Pancreas (tissue), 10 donors: ENCODE measurements at regions not wholly inside any gene's neighbourhood (a gene's known extent, or its start where the extent isn't known, plus 50 kb on each side); places are given as distances from the start of the nearest gene placed in this dataset.
"Not testable (repeated sequence)": the region's sequence is repeated elsewhere in the genome, so short reads cannot be mapped to it uniquely, and the experiment has no call there.

ENCODE experiments used
- ATAC-seq, 4 donors: fragments of 200-7000 bp; cut with Tn5 transposase; one replicate each; pipeline versions ENCODE4 v1.8.0 to v1.9.1; 2020; ENCODE audit warnings: mild to moderate bottlenecking in 4 of 4, moderate library complexity in 4 of 4
- DNase-seq, 6 donors: peaks; one replicate each; pipeline ENCODE4 v3.0.0-alpha.2; 2020
- FAIRE-seq: peaks from 2 replicates; lab custom pipeline; 2012; peaks lifted over from hg19 to GRCh38; lab: Jason Lieb, UNC
- H3K27ac ChIP-seq, 4 donors: fragments of 200-600 bp; sonication (generic); 1 replicate in 3 of 4; 2 replicates in 1 of 4; pipeline versions ENCODE4 v1.5.0 to v1.8.0; 2020
- H3K27me3 ChIP-seq, 4 donors: fragments of 200-600 bp; one replicate each; pipeline ENCODE4 v1.8.0; 2021
- H3K36me3 ChIP-seq, 3 donors: fragments of 200-600 bp; sonication (generic) in 1 of 3; one replicate each; pipeline versions ENCODE4 v1.5.0 to v1.8.0; 2020 to 2021
- H3K4me1 ChIP-seq, 3 donors: fragments of 200-600 bp; one replicate each; pipeline ENCODE4 v1.8.0; 2021
- H3K4me3 ChIP-seq, 4 donors: fragments of 200-600 bp; sonication (generic) in 2 of 4; one replicate each; pipeline versions ENCODE4 v1.5.0 to v1.8.0; 2020 to 2021
- H3K9me3 ChIP-seq, 4 donors: fragments of 200-600 bp; one replicate each; pipeline ENCODE4 v1.8.0; 2021
- WGBS, 2 donors: extraction: QIAGEN DNeasy Blood & Tissue Kit; methylation state at CpG; one replicate each; pipeline ENCODE4 v1.1.7; 2013; 5-methylcytosine and 5-hydroxymethylcytosine counted together
- intact Hi-C, 3 donors: fragments of 100-400 bp; cut with DNase I; formaldehyde crosslinking; loops; one replicate each; pipeline versions ENCODE4 v1.11.1 to v1.14.2; 2022
- TF ChIP-seq, protein P1 (sequence below), 4 donors: fragments of 200-600 bp; sonication (generic) in 3 of 4; IDR thresholded peaks; one replicate each; pipeline versions ENCODE4 v1.5.0 to v1.8.0; 2021; ENCODE audit warnings: antibody characterized with exemption in 4 of 4
- donor health status: healthy with polysubstance abuse.
- donor health status: DM: no; HTN: no; CAD: no; lungs with moderate emphysema.
- donor health status: DM: no; HTN: no; CAD: no.
- donor health status: control.
- donor health status: control.
- donor health status: Bipolar disorder and iron deficiency.
- donor health status: DM: yes; HTN: yes; CAD: no.
- donor health status: DM: no; HTN: no; CAD: no.
- donor health status: DM: no; HTN: no; CAD: no.
- donor health status: DM: yes; HTN: yes; CAD: no.

DNA sequence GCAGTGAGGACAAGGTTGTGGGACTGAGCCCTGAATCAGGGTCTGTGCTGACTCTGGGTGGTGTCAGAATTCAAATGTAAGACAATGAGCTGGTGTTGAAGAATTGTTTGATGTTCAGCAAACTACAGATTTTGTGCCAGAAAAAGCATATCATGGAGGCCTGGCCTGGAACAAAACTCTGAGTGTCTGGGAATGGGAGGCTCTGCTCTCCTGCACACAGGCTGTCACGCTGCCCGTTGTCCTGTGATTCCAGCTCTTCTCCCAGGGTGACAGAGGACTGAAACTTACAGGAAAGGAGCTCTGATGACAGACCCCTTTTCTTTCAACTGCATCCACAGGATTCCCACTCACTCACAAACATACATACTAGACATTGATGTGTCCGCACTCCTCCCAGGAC lies 120.1 kb downstream of the ZNF486 start:
- FAIRE-seq = no peak
- WGBS, 2 donors = 85 to 86% methylated on average over 3 of the region's 3 CpGs
- intact Hi-C loops = no loop called here

DNA sequence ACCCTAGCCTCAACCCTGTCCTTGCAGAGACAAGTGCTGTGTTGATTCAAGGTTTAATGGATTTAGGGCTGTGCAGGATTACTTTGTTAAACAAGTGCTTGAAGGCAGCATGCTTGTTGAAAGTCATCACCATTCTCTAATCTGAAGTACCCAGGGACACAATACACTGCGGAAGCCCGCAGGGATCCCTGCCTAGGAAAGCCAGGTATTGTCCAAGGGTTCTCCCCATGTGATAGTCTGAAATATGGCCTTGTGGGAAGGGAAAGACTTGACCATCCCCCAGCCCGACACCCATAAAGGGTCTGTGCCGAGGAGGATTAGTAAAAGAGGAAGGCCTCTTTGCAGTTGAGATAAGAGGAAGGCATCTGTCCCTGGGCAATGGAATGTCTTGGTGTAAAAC lies 118.9 kb downstream of the ZNF486 start:
- intact Hi-C loops, H3K4me3 ChIP-seq, ATAC-seq, H3K27me3 ChIP-seq, DNase-seq, FAIRE-seq, H3K36me3 ChIP-seq, H3K9me3 ChIP-seq, H3K27ac ChIP-seq: not testable (repeated sequence)
- 81 to 88% methylated on average over 4 of the region's 4 CpGs for WGBS, 2 donors
- peaks cover 0 to 13% (median 7%) of the 10 kb centered on the region in 3 donors for H3K4me1 ChIP-seq

More for the DNA sequence above, 120.1 kb downstream of the ZNF486 start:
- DNase-seq (no peak), ATAC-seq (no peak)
- Histone ChIP-seq H3K27me3 (no peaks in the 10 kb centered on the region), H3K27ac (no peak overlapping the region), H3K4me1 (peaks cover 0 to 13% (median 7%) of the 10 kb centered on the region in 3 donors), H3K9me3 (no peaks in the 10 kb centered on the region), H3K36me3 (no peaks in the 10 kb centered on the region), H3K4me3 (no peak overlapping the region)
- TF ChIP-seq, protein P1, sequence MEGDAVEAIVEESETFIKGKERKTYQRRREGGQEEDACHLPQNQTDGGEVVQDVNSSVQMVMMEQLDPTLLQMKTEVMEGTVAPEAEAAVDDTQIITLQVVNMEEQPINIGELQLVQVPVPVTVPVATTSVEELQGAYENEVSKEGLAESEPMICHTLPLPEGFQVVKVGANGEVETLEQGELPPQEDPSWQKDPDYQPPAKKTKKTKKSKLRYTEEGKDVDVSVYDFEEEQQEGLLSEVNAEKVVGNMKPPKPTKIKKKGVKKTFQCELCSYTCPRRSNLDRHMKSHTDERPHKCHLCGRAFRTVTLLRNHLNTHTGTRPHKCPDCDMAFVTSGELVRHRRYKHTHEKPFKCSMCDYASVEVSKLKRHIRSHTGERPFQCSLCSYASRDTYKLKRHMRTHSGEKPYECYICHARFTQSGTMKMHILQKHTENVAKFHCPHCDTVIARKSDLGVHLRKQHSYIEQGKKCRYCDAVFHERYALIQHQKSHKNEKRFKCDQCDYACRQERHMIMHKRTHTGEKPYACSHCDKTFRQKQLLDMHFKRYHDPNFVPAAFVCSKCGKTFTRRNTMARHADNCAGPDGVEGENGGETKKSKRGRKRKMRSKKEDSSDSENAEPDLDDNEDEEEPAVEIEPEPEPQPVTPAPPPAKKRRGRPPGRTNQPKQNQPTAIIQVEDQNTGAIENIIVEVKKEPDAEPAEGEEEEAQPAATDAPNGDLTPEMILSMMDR (IDR thresholded peaks at IDR 0.05) = no peak

DNA sequence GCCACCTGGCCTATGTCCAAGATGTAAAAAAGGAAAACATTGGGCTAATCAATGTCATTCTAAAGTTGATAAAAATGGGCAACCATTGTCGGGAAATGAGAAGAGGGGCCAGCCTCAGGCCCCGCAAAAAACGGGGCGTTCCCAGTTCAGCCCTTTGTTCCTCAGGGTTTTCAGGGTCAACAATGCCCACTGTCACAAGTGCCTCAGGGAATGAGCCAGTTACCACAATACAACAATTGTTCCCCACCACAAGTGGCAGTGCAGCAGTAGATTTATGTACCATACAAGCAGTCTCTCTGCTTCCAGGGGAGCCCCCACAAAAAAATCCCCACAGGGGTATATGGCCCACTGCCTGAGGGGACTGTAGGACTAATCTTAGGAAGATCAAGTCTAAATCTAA lies 112.5 kb downstream of the ZNF486 start:
- Histone ChIP-seq H3K27me3 (no peaks in the 10 kb centered on the region), H3K4me1 (no peaks in the 10 kb centered on the region), H3K9me3 (no peaks in the 10 kb centered on the region), H3K36me3 (no peaks in the 10 kb centered on the region), H3K4me3 (no peak overlapping the region), H3K27ac (no peak overlapping the region)
- FAIRE-seq = no peak
- no peak for DNase-seq
- no peak for ATAC-seq
- WGBS, 2 donors = 60 to 61% methylated on average over 4 of the region's 4 CpGs
- TF ChIP-seq, protein P1 (IDR thresholded peaks at IDR 0.05) = no peak
- intact Hi-C loops = no loop called here

DNA sequence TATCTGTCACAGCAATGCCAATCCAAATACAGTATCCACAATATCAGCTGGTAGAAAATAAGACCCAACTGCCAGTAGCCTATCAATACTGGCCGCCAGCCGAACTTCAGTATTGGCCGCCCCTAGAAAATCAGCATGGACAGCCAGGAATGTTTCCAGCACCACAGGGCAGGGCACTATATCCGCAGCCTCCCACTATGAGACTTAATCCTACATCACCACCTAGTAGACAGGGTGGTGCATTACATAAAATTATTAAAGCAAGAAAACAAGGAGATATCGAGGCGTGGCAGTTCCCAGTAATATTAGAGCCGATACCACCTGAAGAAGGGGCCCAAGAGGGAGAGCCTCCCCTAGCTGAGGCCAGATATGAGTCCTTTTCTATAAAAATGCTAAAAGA lies 111.3 kb downstream of the ZNF486 start:
- no peaks in the 10 kb centered on the region for H3K9me3 ChIP-seq
- 66 to 79% methylated on average over 7 of the region's 7 CpGs for WGBS, 2 donors
- no peak for FAIRE-seq
- no peaks in the 10 kb centered on the region for H3K36me3 ChIP-seq
- H3K4me3 ChIP-seq = no peak overlapping the region
- H3K27me3 ChIP-seq = no peaks in the 10 kb centered on the region
- intact Hi-C loops = no loop called here
- no peaks in the 10 kb centered on the region for H3K4me1 ChIP-seq
- no peak for DNase-seq
- TF ChIP-seq, protein P1 (IDR thresholded peaks at IDR 0.05) = no peak
- ATAC-seq = no peak
- no peak overlapping the region for H3K27ac ChIP-seq

DNA sequence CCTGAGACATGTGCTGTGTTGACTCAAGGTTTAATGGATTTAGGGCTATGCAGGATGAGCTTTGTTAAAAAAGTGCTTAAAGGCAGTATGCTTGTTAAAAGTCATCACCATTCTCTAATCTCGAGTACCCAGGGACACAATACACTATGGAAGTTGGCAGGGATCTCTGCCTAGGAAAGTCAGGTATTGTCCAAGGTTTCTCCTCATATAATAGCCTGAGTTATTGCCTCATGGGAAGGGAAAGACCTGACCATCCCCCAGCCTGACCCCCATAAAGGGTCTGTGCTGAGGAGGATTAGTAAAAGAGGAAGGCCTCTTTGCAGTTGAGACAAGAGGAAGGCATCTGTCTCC lies 109.7 kb downstream of the ZNF486 start:
- ATAC-seq, intact Hi-C loops, H3K27ac ChIP-seq, H3K36me3 ChIP-seq, DNase-seq, H3K9me3 ChIP-seq, H3K4me3 ChIP-seq, H3K27me3 ChIP-seq, FAIRE-seq, H3K4me1 ChIP-seq: not testable (repeated sequence)
- 54 to 67% methylated on average over 1 of the region's 1 CpG for WGBS, 2 donors

DNA sequence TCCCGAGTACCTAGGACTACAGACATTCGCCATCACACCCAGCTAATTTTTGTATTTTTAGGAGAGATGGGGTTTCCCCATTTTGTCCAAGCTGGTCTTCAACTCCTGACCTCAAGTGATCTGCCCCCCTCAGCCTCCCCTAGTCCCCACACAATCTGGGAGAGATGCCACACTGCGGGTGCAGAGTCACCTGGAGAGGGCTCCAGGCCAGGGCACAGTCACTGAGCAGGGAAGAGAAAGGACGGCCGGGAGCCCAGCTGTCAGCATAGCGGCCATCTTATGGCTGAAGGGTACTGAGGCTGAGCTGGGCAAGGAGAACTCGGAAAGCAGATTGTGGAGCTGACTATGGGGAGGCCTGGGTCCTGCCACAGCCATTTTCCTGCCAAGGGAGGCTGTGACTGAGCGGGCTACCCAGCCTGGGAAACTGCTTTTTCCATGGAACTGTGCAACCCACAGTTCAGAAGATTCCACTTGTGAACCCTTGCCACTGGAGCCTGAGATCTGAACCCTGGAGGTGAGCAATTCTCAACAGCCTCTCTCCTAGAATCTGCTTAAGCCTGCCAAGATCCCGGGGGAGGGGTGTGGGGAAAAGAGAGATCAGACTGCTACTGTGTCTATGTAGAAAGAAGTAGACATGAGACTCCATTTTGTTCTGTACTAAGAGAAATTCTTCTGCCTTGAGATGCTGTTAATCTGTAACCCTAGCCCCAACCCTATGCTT lies 109.2 kb downstream of the ZNF486 start:
- DNase-seq (peak in 1 of 6 donors; percentile 23), ATAC-seq (no peak), FAIRE-seq (no peak)
- intact Hi-C loops = no loop called here
- Histone ChIP-seq H3K4me1 (no peaks in the 10 kb centered on the region), H3K9me3 (no peaks in the 10 kb centered on the region), H3K27me3 (no peaks in the 10 kb centered on the region), H3K36me3 (no peaks in the 10 kb centered on the region), H3K4me3 (no peak overlapping the region), H3K27ac (no peak overlapping the region)
- TF ChIP-seq, protein P1 (IDR thresholded peaks at IDR 0.05) = no peak
- 87 to 92% methylated on average over 9 of the region's 9 CpGs for WGBS, 2 donors
